ENCODE measurements at regions not wholly inside any gene's neighbourhood (a gene's known extent, or its start where the extent isn't known, plus 50 kb on each side); places are given as distances from the start of the nearest gene placed in this dataset.

GRCh38 chr9:105079457-105079856 lies 151.5 kb upstream of the ABCA1 start:
- no peaks in the 10 kb centered on the region for H3K36me3 ChIP-seq
- H3K9me3 ChIP-seq: no peaks in the 10 kb centered on the region
- no peak overlapping the region for H3K4me3 ChIP-seq (ENCODE audit: low read depth in 1 of 2, low read length in 1 of 2)
- no peaks in the 10 kb centered on the region for H3K4me1 ChIP-seq (ENCODE audit: control insufficient read depth in 1 of 2, insufficient read depth in 1 of 2, low read depth in 1 of 2, low read length in 1 of 2)
- no peak overlapping the region for H3K27ac ChIP-seq
- TF ChIP-seq CTCF (IDR thresholded peaks at IDR 0.05): no peak
- H3K27me3 ChIP-seq: no peaks in the 10 kb centered on the region

GRCh38 chr9:105082843-105083242 lies 154.9 kb upstream of the ABCA1 start:
- Histone ChIP-seq H3K4me3 (ENCODE audit: low read depth in 1 of 2, low read length in 1 of 2) (no peak overlapping the region), H3K27me3 (no peaks in the 10 kb centered on the region), H3K36me3 (no peaks in the 10 kb centered on the region), H3K9me3 (no peaks in the 10 kb centered on the region), H3K4me1 (ENCODE audit: control insufficient read depth in 1 of 2, insufficient read depth in 1 of 2, low read depth in 1 of 2, low read length in 1 of 2) (no peaks in the 10 kb centered on the region), H3K27ac (no peak overlapping the region)
- no peak for TF ChIP-seq CTCF (IDR thresholded peaks at IDR 0.05)

GRCh38 chr9:105083256-105083655 lies 155.3 kb upstream of the ABCA1 start:
- no peak for TF ChIP-seq CTCF (IDR thresholded peaks at IDR 0.05)
- H3K4me3 ChIP-seq (ENCODE audit: low read depth in 1 of 2, low read length in 1 of 2): no peak overlapping the region
- H3K27ac ChIP-seq: no peak overlapping the region
- H3K9me3 ChIP-seq: no peaks in the 10 kb centered on the region
- H3K4me1 ChIP-seq (ENCODE audit: control insufficient read depth in 1 of 2, insufficient read depth in 1 of 2, low read depth in 1 of 2, low read length in 1 of 2): no peaks in the 10 kb centered on the region
- H3K36me3 ChIP-seq: no peaks in the 10 kb centered on the region
- H3K27me3 ChIP-seq: no peaks in the 10 kb centered on the region

- Histone ChIP-seq H3K9me3 (no peaks in the 10 kb centered on the region), H3K36me3 (no peaks in the 10 kb centered on the region), H3K27ac (no peak overlapping the region), H3K27me3 (no peaks in the 10 kb centered on the region), H3K4me3 (ENCODE audit: low read depth in 1 of 2, low read length in 1 of 2) (no peak overlapping the region), H3K4me1 (ENCODE audit: control insufficient read depth in 1 of 2, insufficient read depth in 1 of 2, low read depth in 1 of 2, low read length in 1 of 2) (no peaks in the 10 kb centered on the region)
- no peak for TF ChIP-seq CTCF (IDR thresholded peaks at IDR 0.05)
Observed at GRCh38 chr9:105087910-105088898, 156.2 kb upstream of the SLC44A1 start.

GRCh38 chr9:105089874-105090273 lies 154.6 kb upstream of the SLC44A1 start:
- Histone ChIP-seq H3K27me3 (no peaks in the 10 kb centered on the region), H3K4me1 (ENCODE audit: control insufficient read depth in 1 of 2, insufficient read depth in 1 of 2, low read depth in 1 of 2, low read length in 1 of 2) (no peaks in the 10 kb centered on the region), H3K9me3 (no peaks in the 10 kb centered on the region), H3K4me3 (ENCODE audit: low read depth in 1 of 2, low read length in 1 of 2) (no peak overlapping the region), H3K36me3 (no peaks in the 10 kb centered on the region), H3K27ac (no peak overlapping the region)
- no peak for TF ChIP-seq CTCF (IDR thresholded peaks at IDR 0.05)
